Activated T-cell treated with anti-CD3 and anti-CD28 coated beads for 1 hour (primary cell): ENCODE measurements at regions not wholly inside any gene's neighbourhood (a gene's known extent, or its start where the extent isn't known, plus 50 kb on each side); places are given as distances from the start of the nearest gene placed in this dataset.

Source experiments
- DNase-seq: peaks from one replicate; pipeline ENCODE4 v3.0.0-alpha.2; 2020; ENCODE audit warnings: low read depth

DNA sequence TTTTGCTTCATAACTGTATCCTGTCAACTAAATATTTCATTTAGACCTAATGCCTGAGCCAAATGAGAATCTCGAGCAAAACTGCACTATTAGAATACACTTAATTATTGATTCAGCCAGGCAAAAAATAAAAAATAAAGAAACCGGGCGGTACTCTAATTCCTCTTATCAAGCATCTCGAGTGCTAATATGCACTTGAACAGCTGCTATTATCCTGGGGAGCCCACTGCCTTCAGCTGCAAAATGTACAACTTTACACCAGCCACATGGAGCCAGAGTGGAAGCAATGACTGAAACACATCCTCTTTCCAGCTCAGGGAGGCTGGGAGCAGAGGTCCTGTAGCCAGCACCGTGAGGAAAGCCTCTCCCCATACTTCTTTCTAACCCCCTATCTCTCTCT, 390.0 kb upstream of the CADM1 start:
- DNase-seq: no peak

DNA sequence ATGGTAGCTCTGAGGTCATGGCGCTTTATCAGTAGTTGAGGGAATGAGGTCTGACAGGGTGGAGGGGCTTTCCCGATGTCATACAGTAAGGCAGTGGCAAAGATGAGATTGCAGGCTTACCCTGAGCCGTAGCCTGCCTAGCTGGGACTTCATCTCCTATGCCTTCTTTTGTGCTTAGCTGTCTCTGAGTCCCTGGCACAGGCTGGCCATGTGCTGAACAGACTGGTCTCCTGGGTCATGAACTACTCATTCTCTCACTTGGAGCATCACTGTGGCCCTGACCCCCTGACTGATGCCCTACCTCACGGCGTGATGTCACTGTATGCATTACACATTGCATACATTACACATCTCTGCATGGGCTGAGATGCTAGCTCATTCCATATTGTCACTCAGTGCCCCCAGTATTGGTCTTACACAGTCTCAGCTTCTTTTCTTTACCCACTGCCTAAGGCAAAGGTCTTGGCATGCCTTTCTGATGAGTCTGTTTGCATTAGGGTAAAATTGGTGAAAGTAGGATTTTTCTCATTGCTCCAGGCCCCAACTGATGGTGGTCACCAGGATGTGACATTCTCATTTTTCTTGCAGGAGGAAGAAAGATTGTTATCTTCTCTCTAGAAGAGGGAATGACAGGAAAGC, 389.4 kb upstream of the CADM1 start:
- DNase-seq: no peak

- DNase-seq: no peak
These were observed 387.8 kb upstream of the CADM1 start for GRCh38 chr11:115892016-115892415.

DNA sequence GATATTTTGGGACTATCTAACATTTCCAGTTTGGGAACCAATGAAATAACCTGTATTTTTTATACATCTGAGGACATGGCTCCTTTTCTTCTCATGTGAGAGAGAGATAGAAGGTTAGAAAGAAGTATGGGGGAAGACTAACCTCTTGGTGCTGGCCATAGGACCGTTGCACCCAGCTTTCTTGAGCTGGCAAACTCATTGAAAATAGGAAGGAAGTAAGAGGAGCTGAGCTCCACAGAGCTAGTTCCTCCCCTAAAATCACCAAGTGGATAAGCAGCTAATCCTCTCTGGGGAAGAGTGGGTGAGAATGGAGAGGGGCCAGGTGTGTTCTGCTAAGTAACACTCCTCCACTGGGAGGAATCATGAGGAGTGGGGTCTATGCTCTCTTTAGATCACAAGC, 387.4 kb upstream of the CADM1 start:
- no peak for DNase-seq

DNA sequence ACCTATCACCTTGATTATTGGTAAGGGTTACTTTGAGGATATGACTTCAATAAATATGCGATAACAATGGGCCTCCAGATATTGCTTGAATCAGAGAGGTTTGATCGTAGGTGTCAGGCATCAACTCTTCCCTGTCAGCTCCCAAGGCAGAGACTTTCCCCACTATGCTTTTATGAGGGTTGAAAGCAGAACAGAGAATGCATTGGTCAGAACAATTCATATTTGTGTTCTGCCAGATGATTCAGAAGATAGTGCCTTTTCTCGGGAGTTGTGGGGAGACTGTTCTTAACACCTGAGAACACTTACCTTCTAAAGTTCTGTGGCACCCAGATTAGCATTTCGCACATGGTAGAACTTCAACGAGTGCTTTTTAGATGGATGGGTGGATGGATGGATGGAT, 386.3 kb upstream of the CADM1 start:
- no peak for DNase-seq

DNA sequence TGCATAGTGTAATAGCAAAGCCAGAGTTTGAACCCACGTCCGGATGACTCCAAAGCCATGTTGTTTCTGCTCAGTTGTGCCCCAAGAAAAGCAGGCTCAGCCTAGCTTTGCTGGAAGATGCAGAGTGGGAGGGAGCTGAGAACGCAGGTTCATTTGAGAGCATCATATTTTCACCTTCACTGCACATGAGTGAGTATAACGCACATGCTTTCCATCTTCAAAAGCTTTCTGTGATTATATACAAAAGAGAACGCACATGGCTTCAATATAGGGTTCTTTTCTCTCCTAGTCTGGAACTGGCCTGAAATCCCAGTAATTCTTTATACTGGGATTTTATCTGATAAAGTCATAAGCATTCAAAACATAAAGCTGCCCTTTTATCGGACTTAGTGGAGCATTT, 385.5 kb upstream of the CADM1 start:
- DNase-seq: no peak

GRCh38 chr11:115887727-115888126, 383.5 kb upstream of the CADM1 start:
- no peak for DNase-seq

- DNase-seq: no peak
These were observed 383.1 kb upstream of the CADM1 start for GRCh38 chr11:115887316-115887715.

- no peak for DNase-seq
These were observed 382.2 kb upstream of the CADM1 start for GRCh38 chr11:115886422-115886733.

GRCh38 chr11:115885535-115886421, 381.6 kb upstream of the CADM1 start:
- DNase-seq: no peak

- DNase-seq: no peak
These were observed 380.8 kb upstream of the CADM1 start for GRCh38 chr11:115884800-115885534.

DNA sequence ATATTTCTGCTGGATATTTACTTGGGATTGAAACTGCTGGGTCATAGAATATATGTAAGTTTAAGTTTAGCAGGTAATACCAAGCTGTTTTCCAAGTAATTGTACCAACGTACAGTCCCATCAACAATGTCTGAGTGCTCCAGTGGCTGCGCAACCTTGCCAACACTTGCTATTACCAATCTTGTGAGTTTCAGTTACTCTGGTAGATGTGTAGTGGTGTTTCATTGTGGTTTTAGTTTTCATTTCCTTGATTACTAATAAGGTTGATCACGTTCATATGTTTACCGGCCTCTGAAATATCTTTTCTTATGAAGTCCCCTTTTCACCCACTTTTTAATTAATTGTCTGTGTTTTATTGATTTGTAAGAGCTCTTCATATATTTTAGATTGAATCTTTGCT, 370.6 kb upstream of the CADM1 start:
- no peak for DNase-seq

GRCh38 chr11:115873813-115874212, 369.6 kb upstream of the CADM1 start:
- no peak for DNase-seq

DNA sequence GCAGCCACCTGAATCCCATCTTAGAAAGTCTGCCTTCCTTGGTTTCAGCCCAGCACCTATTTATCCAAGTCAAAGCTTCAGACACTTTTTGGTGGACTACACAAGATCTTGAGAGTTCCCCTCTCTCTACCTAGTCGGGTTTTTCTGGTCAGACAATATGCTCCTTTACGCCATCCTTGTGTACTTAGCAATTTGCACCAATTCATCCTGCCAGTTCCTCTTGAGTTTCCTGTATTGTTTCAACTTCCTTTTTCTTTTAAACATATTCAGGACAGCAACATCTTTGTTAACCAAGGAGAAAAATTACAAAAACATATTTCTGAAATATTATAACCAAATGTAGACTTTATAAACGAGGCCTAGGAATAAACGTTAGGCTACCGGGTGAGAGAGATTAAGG, 368.2 kb upstream of the CADM1 start:
- DNase-seq: no peak

GRCh38 chr11:115871161-115871760, 367.0 kb upstream of the CADM1 start:
- DNase-seq: no peak

- DNase-seq: no peak
These were observed 365.7 kb upstream of the CADM1 start for GRCh38 chr11:115869780-115870431.

GRCh38 chr11:115869131-115869530, 364.9 kb upstream of the CADM1 start:
- DNase-seq: no peak

DNA sequence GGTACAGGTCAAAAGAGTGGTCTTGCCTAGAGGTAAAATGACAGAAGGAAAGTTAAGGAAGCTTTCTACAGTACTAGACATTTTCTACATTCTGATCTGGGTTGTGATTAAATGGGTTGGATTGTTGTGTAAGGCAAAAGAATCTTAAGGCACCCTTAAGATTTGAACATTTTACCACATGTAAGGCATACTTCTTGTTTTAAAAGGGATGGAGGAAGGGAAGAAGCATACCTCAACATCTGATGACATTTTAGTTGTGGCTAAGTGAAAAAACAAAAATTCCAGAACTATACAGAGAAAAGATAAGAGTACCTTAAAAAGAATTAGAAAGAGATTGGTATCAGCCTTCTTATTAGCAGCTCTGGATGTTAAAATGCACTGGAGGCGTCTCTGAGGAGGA, 356.0 kb upstream of the CADM1 start:
- no peak for DNase-seq

- DNase-seq: no peak
These were observed 344.4 kb upstream of the CADM1 start for GRCh38 chr11:115848611-115849010.

GRCh38 chr11:115848080-115848479, 343.9 kb upstream of the CADM1 start:
- no peak for DNase-seq

DNA sequence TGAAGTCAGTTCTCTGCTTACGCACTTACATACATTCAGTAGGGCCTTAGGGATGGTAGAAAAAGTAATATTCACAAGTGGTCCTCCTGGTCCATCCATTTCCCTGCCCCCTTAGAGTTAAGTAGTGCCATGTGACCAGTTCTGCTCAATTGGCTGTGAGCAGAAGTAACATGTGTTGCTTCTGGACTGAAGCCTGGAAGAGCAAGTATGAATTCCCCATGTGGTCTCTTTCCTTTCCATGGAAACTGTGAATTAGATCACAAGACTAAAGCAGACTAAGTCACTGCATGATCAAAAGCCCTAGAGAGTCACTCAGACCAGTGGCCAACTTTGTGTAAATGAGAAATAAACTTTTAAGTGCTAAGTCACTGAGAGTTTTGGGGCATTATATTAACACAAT, 341.7 kb upstream of the CADM1 start:
- DNase-seq: no peak

GRCh38 chr11:115843685-115844084, 339.5 kb upstream of the CADM1 start:
- DNase-seq: no peak
